Mucosa of gallbladder (tissue), 1 donor: ENCODE measurements at regions not wholly inside any gene's neighbourhood (a gene's known extent, or its start where the extent isn't known, plus 50 kb on each side); places are given as distances from the start of the nearest gene placed in this dataset.
"Not testable (repeated sequence)": the region's sequence is repeated elsewhere in the genome, so short reads cannot be mapped to it uniquely, and the experiment has no call there.

ENCODE experiments used
- DNase-seq: peaks from one replicate; pipeline ENCODE4 v3.0.0-alpha.2; 2020; ENCODE audit warnings: low spot score
- donor health status: DM: no; HTN: no; CAD: no.

GRCh38 chrX:45669715-45670340, 469.2 kb upstream of the DIPK2B start:
- DNase-seq = no peak

GRCh38 chrX:45668686-45669443, 468.2 kb upstream of the DIPK2B start:
- no peak for DNase-seq

GRCh38 chrX:45667666-45668065, 467.0 kb upstream of the DIPK2B start:
- DNase-seq = no peak

GRCh38 chrX:45664727-45665290, 464.1 kb upstream of the DIPK2B start:
- no peak for DNase-seq

- no peak for DNase-seq
Measured at GRCh38 chrX:45660477-45660876, 459.8 kb upstream of the DIPK2B start.

- no peak for DNase-seq
Measured at GRCh38 chrX:45633419-45633818, 432.7 kb upstream of the DIPK2B start.

- DNase-seq = no peak
Measured at GRCh38 chrX:45632506-45632905, 431.8 kb upstream of the DIPK2B start.

GRCh38 chrX:45630078-45630477, 429.4 kb upstream of the DIPK2B start:
- no peak for DNase-seq

GRCh38 chrX:45628041-45628440, 427.4 kb upstream of the DIPK2B start:
- DNase-seq = no peak

- DNase-seq = no peak
Measured at GRCh38 chrX:45623266-45623665, 422.6 kb upstream of the DIPK2B start.

- no peak for DNase-seq
Measured at GRCh38 chrX:45622538-45622937, 421.9 kb upstream of the DIPK2B start.

GRCh38 chrX:45622042-45622423, 421.4 kb upstream of the DIPK2B start:
- DNase-seq = no peak

- DNase-seq = no peak
Measured at GRCh38 chrX:45621376-45622041, 420.8 kb upstream of the DIPK2B start.

- DNase-seq = no peak
Measured at GRCh38 chrX:45619290-45619689, 418.6 kb upstream of the DIPK2B start.

- DNase-seq = not testable (repeated sequence)
Measured at GRCh38 chrX:45615591-45615990, 414.9 kb upstream of the DIPK2B start.

GRCh38 chrX:45614853-45615252, 414.2 kb upstream of the DIPK2B start:
- DNase-seq = no peak

- DNase-seq = no peak
Measured at GRCh38 chrX:45602151-45602550, 401.5 kb upstream of the DIPK2B start.

- no peak for DNase-seq
Measured at GRCh38 chrX:45601052-45601451, 400.4 kb upstream of the DIPK2B start.

- DNase-seq = no peak
Measured at GRCh38 chrX:45598861-45599260, 398.2 kb upstream of the DIPK2B start.

GRCh38 chrX:45596188-45596808, 395.6 kb upstream of the DIPK2B start:
- DNase-seq = no peak

- no peak for DNase-seq
Measured at GRCh38 chrX:45592101-45592500, 391.4 kb upstream of the DIPK2B start.

GRCh38 chrX:45591650-45592049, 391.0 kb upstream of the DIPK2B start:
- DNase-seq = no peak
